ENCODE measurements at regions not wholly inside any gene's neighbourhood (a gene's known extent, or its start where the extent isn't known, plus 50 kb on each side); places are given as distances from the start of the nearest gene placed in this dataset.

DNA sequence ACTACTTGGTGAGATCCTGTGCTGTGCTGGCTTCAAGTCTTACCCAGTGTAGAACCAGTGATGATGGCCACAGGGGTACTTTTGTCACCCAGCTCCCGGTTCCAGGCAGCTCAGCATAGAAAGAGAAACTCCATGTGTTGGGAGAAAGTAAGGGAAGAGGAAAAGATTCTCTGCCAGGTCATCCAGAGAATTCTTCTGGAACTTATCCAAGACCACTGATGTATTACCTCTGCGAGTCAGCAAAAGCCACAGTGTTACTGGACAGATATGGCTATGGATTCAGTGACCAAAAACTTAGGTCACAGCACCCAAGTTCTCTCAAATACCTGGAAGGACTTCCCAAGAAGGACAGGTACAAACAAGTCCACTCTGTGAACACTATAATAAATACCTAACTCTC is 399.5 kb upstream of the MIR17HG start:
- TF ChIP-seq, protein P1, sequence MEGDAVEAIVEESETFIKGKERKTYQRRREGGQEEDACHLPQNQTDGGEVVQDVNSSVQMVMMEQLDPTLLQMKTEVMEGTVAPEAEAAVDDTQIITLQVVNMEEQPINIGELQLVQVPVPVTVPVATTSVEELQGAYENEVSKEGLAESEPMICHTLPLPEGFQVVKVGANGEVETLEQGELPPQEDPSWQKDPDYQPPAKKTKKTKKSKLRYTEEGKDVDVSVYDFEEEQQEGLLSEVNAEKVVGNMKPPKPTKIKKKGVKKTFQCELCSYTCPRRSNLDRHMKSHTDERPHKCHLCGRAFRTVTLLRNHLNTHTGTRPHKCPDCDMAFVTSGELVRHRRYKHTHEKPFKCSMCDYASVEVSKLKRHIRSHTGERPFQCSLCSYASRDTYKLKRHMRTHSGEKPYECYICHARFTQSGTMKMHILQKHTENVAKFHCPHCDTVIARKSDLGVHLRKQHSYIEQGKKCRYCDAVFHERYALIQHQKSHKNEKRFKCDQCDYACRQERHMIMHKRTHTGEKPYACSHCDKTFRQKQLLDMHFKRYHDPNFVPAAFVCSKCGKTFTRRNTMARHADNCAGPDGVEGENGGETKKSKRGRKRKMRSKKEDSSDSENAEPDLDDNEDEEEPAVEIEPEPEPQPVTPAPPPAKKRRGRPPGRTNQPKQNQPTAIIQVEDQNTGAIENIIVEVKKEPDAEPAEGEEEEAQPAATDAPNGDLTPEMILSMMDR (IDR thresholded peaks at IDR 0.05; ENCODE audit: poor library complexity), result no peak
- no peak for TF ChIP-seq EZH2 (IDR thresholded peaks at IDR 0.05; ENCODE audit: borderline replicate concordance)
- TF ChIP-seq EZH2phosphoT487 (IDR thresholded peaks at IDR 0.05; ENCODE audit: low read depth, severe bottlenecking, unreplicated experiment), result no peak
